Adrenal gland (tissue), 9 donors: ENCODE measurements at regions not wholly inside any gene's neighbourhood (a gene's known extent, or its start where the extent isn't known, plus 50 kb on each side); places are given as distances from the start of the nearest gene placed in this dataset.

ENCODE experiments used
- DNase-seq, 7 donors: peaks; one replicate each; pipeline ENCODE4 v3.0.0-alpha.2; 2019 to 2020
- H3K27ac ChIP-seq, 5 donors: fragments of 200-600 bp; sonication (generic) in 4 of 5; 1 replicate in 3 of 5; 2 replicates in 2 of 5; pipeline versions ENCODE4 v1.5.1 to v1.8.0; 2016 to 2020; ENCODE audit warnings: mild to moderate bottlenecking in 1 of 5
- H3K27me3 ChIP-seq: fragments of 200-600 bp; 2 replicates; pipeline ENCODE4 v1.8.0; 2021
- H3K36me3 ChIP-seq, 2 donors: fragments of 200-600 bp; replicated peaks in 1 of 2; 1 replicate in 1 of 2; 2 replicates in 1 of 2; pipeline versions ENCODE4 v1.5.1 to v1.8.0; 2018 to 2022
- H3K4me1 ChIP-seq, 2 donors: fragments of 200-600 bp; replicated peaks in 1 of 2; 1 replicate in 1 of 2; 2 replicates in 1 of 2; pipeline versions ENCODE4 v1.5.1 to v1.8.0; 2018 to 2021
- H3K4me3 ChIP-seq, 4 donors: fragments of 200-600 bp; sonication (generic) in 3 of 4; one replicate each; pipeline ENCODE4 v1.5.1; 2016 to 2018
- H3K9me3 ChIP-seq, 3 donors: fragments of 200-600 bp; sonication (generic) in 1 of 3; replicated peaks in 1 of 3; 1 replicate in 2 of 3; 2 replicates in 1 of 3; pipeline versions ENCODE4 v1.5.1 to v1.8.0; 2016 to 2021
- POLR2A ChIP-seq, 2 donors: fragments of 450-650 bp; IDR thresholded peaks; one replicate each; pipeline ENCODE4 v1.6.1; 2017; ENCODE audit warnings: antibody characterized with exemption in 2 of 2, mild to moderate bottlenecking in 2 of 2, moderate library complexity in 1 of 2
- WGBS, 4 donors: extraction: QIAGEN DNeasy Blood & Tissue Kit in 2 of 4; methylation state at CpG; one replicate each; pipeline versions ENCODE4 v1.1.5 to v1.1.7; 2013 to 2017; 5-methylcytosine and 5-hydroxymethylcytosine counted together
- intact Hi-C, 2 donors: fragments of 100-400 bp; cut with DNase I; formaldehyde crosslinking; loops; one replicate each; pipeline versions ENCODE4 v1.14.1 to v1.15.0; 2022 to 2023
- TF ChIP-seq, protein P1 (sequence below), 6 experiments: fragments of 450-650 bp in 4 of 6; fragments of 200-600 bp in 2 of 6; sonication (generic) in 1 of 6; IDR thresholded peaks; 1 replicate in 5 of 6; 2 replicates in 1 of 6; pipeline versions ENCODE4 v1.5.1 to v1.8.0; 2016 to 2021; ENCODE audit warnings: antibody characterized with exemption in 6 of 6, mild to moderate bottlenecking in 2 of 6, moderate library complexity in 1 of 6
- donor health status: healthy with polysubstance abuse.
- donor health status: Bipolar disorder and iron deficiency.
- donor health status: DM: yes; HTN: yes; CAD: no.
- donor health status: DM: no; HTN: no; CAD: no.
- donor health status: DM: no; HTN: no; CAD: no.

DNA sequence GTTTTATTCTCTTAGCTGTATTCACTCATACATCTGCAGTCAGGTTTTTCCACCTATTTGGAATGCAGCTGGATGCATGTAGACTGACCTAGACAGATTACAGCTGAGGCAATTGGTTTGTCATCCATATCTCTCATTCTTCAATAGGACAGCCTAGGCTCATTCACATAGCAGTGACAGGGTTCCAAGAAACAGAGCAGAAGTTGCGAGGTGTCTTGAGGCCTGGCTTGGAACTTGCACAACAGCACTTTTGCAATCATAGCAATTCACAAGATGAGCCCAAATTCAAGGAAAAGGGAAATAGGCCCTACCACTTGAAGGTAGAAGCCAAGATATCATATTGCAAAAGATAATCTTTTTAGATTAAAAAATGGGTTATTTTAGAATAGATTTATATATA, 508.9 kb upstream of the JAG1 start:
- Histone ChIP-seq H3K9me3 (peaks cover 0 to 5% (median 0%) of the 10 kb centered on the region in 3 donors), H3K4me3 (no peak overlapping the region), H3K4me1 (no peaks in the 10 kb centered on the region), H3K36me3 (no peaks in the 10 kb centered on the region), H3K27me3 (no peaks in the 10 kb centered on the region), H3K27ac (no peak overlapping the region)
- peak in 1 of 7 donors; percentile 26 for DNase-seq
- TF ChIP-seq POLR2A (IDR thresholded peaks at IDR 0.05): no peak
- TF ChIP-seq, protein P1, sequence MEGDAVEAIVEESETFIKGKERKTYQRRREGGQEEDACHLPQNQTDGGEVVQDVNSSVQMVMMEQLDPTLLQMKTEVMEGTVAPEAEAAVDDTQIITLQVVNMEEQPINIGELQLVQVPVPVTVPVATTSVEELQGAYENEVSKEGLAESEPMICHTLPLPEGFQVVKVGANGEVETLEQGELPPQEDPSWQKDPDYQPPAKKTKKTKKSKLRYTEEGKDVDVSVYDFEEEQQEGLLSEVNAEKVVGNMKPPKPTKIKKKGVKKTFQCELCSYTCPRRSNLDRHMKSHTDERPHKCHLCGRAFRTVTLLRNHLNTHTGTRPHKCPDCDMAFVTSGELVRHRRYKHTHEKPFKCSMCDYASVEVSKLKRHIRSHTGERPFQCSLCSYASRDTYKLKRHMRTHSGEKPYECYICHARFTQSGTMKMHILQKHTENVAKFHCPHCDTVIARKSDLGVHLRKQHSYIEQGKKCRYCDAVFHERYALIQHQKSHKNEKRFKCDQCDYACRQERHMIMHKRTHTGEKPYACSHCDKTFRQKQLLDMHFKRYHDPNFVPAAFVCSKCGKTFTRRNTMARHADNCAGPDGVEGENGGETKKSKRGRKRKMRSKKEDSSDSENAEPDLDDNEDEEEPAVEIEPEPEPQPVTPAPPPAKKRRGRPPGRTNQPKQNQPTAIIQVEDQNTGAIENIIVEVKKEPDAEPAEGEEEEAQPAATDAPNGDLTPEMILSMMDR (IDR thresholded peaks at IDR 0.05): no peak
- WGBS, 4 donors: 48 to 68% (median 63%) methylated on average over 1 of the region's 1 CpG
- intact Hi-C loops: no loop called here

DNA sequence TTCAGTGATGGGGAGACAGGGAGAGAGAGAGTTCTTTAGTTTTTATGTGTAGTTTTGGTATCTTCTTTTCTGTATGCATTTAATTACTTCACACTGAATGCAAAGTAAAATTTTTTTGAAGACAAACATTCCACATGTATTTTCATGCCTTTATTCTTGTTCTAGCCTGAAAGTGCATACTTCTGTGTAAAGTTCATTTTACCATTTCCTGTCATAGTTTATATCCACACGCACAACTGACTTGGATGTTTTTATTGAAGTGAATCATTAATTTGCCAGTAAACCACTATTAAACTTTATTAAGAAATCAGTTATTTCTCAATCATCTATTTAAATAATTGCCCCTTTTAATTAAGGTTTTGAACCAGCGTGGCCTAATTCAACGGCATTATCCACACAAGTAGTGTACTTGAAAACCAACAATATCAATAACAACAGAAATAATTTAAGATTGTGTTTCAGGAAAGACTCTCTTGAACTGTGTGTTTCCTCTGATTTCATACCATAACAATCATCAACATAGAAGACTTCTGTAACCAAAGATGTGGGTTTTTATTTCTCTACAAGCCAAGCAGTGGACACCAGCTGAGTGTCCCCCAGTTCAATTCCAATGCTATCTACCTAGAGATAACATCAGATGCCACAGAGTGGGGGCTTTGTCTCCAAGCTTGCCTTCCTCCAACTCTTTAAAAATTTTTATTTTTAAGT, 512.7 kb upstream of the JAG1 start:
- intact Hi-C loops: no loop called here
- no peak for TF ChIP-seq POLR2A (IDR thresholded peaks at IDR 0.05)
- TF ChIP-seq, protein P1 (IDR thresholded peaks at IDR 0.05): no peak
- Histone ChIP-seq H3K27ac (no peak overlapping the region), H3K4me1 (no peaks in the 10 kb centered on the region), H3K4me3 (no peak overlapping the region), H3K36me3 (no peaks in the 10 kb centered on the region), H3K9me3 (peaks cover 0 to 5% (median 0%) of the 10 kb centered on the region in 3 donors), H3K27me3 (no peaks in the 10 kb centered on the region)
- no peak for DNase-seq
- WGBS, 4 donors: 56 to 91% (median 77%) methylated on average over 3 of the region's 3 CpGs

DNA sequence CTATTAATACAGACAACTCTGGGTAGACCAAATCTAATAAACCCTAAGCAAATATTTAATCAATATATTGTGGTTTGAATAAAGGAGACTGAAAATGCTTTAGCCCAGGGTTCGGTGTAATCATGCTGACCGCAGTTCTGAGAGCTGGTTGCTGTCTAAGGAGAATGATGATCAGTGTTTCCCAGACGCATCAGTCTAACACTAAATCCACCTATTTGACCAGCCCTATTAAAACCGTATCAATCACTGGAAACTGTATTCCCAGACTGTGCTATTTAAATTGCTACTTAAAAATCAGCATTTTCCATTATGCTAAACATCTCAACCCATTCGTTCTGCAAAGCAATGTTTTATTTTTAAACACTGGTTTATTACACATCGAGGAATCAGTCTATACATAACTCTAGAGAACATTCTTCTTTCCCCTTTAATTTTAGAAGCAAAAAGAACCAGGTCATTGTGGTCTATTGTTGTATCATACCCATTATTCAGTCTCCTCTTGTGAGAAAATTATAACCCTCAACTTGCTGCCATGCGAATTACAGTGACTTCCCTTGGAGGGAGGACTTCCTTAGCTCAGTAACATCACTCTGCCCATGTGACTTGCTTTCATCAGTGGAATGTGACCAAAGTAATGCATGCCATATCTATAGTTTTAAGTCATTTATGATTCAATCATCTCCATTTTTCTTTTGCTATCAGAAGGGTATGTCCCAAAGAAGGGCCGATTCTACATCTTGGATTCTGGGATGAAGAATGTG, 515.2 kb upstream of the JAG1 start:
- TF ChIP-seq, protein P1 (IDR thresholded peaks at IDR 0.05): no peak
- no peak for TF ChIP-seq POLR2A (IDR thresholded peaks at IDR 0.05)
- no peak overlapping the region for H3K27ac ChIP-seq
- no peak for DNase-seq
- H3K9me3 ChIP-seq: peaks cover 0 to 5% (median 0%) of the 10 kb centered on the region in 3 donors
- no peaks in the 10 kb centered on the region for H3K4me1 ChIP-seq
- H3K4me3 ChIP-seq: no peak overlapping the region
- WGBS, 4 donors: 66 to 79% (median 71%) methylated on average over 8 of the region's 8 CpGs
- H3K27me3 ChIP-seq: no peaks in the 10 kb centered on the region
- H3K36me3 ChIP-seq: no peaks in the 10 kb centered on the region
- intact Hi-C loops: no loop called here

DNA sequence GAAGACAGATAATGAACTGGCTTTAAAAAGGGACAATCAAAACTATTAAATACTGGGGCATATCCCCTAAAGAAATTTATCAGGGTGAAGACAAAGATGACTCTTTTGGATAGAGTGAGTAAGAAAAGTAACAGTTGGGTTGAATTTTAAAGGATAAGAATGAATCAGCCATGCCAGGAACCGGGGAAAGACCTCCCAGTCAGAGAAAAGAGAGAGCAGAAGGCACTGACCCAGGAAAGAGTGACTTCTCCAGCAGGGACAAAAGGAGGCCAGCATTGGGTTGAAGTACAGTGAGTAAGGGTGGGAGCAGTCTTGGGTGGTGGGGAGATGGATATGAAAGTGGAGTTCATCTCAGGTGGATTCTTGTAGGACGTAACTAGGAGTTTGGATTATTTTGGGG, 516.9 kb upstream of the JAG1 start:
- peaks cover 0 to 5% (median 0%) of the 10 kb centered on the region in 3 donors for H3K9me3 ChIP-seq
- intact Hi-C loops: no loop called here
- H3K27ac ChIP-seq: no peak overlapping the region
- WGBS, 4 donors: 72 to 89% (median 83%) methylated on average over 2 of the region's 2 CpGs
- no peak for DNase-seq
- no peak overlapping the region for H3K4me3 ChIP-seq
- H3K36me3 ChIP-seq: no peaks in the 10 kb centered on the region
- H3K4me1 ChIP-seq: no peaks in the 10 kb centered on the region
- TF ChIP-seq POLR2A (IDR thresholded peaks at IDR 0.05): no peak
- TF ChIP-seq, protein P1 (IDR thresholded peaks at IDR 0.05): no peak
- no peaks in the 10 kb centered on the region for H3K27me3 ChIP-seq
